OCI-LY7 (cell line): ENCODE measurements at regions not wholly inside any gene's neighbourhood (a gene's known extent, or its start where the extent isn't known, plus 50 kb on each side); places are given as distances from the start of the nearest gene placed in this dataset.

ENCODE experiments used
- EZH2phosphoT487 ChIP-seq: fragments of 200-600 bp; sonication (generic); IDR thresholded peaks from 2 replicates; pipeline ENCODE4 v1.6.1; 2018; ENCODE audit warnings: low read depth, borderline replicate concordance, mild to moderate bottlenecking, mixed run types, antibody characterized with exemption, low read length, moderate library complexity, mixed read lengths
- TF ChIP-seq, protein P1 (sequence below): fragments of 200-600 bp; sonication (generic); conservative IDR thresholded peaks from 2 replicates; pipeline ENCODE4 v1.5.1; 2014; ENCODE audit warnings: mild to moderate bottlenecking, antibody characterized with exemption, low read length, moderate library complexity, mixed read lengths

- TF ChIP-seq, protein P1, sequence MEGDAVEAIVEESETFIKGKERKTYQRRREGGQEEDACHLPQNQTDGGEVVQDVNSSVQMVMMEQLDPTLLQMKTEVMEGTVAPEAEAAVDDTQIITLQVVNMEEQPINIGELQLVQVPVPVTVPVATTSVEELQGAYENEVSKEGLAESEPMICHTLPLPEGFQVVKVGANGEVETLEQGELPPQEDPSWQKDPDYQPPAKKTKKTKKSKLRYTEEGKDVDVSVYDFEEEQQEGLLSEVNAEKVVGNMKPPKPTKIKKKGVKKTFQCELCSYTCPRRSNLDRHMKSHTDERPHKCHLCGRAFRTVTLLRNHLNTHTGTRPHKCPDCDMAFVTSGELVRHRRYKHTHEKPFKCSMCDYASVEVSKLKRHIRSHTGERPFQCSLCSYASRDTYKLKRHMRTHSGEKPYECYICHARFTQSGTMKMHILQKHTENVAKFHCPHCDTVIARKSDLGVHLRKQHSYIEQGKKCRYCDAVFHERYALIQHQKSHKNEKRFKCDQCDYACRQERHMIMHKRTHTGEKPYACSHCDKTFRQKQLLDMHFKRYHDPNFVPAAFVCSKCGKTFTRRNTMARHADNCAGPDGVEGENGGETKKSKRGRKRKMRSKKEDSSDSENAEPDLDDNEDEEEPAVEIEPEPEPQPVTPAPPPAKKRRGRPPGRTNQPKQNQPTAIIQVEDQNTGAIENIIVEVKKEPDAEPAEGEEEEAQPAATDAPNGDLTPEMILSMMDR, result no peak
- TF ChIP-seq EZH2phosphoT487, result no peak
These were observed 62.1 kb upstream of the ANTXR2 start for GRCh38 chr4:80134936-80135701.
